HFFc6 (cell line): ENCODE measurements at regions not wholly inside any gene's neighbourhood (a gene's known extent, or its start where the extent isn't known, plus 50 kb on each side); places are given as distances from the start of the nearest gene placed in this dataset.
"Not testable (repeated sequence)": the region's sequence is repeated elsewhere in the genome, so short reads cannot be mapped to it uniquely, and the experiment has no call there.

Source experiments
- DNase-seq: peaks from one replicate; pipeline ENCODE4 v3.0.0-alpha.2; 2018
- H3K27ac Mint-ChIP-seq: 2 replicates; pipeline ENCODE4 v1.8.0; 2020; ENCODE audit warnings: mild to moderate bottlenecking, mixed read lengths
- H3K27me3 Mint-ChIP-seq: 2 replicates; pipeline ENCODE4 v1.8.0; 2021; ENCODE audit warnings: mild to moderate bottlenecking, moderate library complexity, mixed read lengths; ENCODE audit not compliant: insufficient read depth
- H3K36me3 Mint-ChIP-seq: 2 replicates; pipeline ENCODE4 v1.8.0; 2021; ENCODE audit warnings: low read depth, mixed read lengths
- H3K4me1 Mint-ChIP-seq: 2 replicates; pipeline ENCODE4 v1.8.0; 2020; ENCODE audit warnings: low read depth, mixed read lengths
- H3K4me3 Mint-ChIP-seq: 2 replicates; pipeline ENCODE4 v1.8.0; 2020; ENCODE audit warnings: mild to moderate bottlenecking, moderate library complexity, mixed read lengths
- H3K9me3 Mint-ChIP-seq: 2 replicates; pipeline ENCODE4 v1.8.0; 2020; ENCODE audit warnings: mild to moderate bottlenecking, mixed read lengths
- TF ChIP-seq, protein P1 (sequence below): fragments of 200-600 bp; sonication (generic); IDR thresholded peaks from 2 replicates; pipeline ENCODE4 v1.5.0; 2021; ENCODE audit warnings: antibody characterized with exemption, mild to moderate bottlenecking

DNA sequence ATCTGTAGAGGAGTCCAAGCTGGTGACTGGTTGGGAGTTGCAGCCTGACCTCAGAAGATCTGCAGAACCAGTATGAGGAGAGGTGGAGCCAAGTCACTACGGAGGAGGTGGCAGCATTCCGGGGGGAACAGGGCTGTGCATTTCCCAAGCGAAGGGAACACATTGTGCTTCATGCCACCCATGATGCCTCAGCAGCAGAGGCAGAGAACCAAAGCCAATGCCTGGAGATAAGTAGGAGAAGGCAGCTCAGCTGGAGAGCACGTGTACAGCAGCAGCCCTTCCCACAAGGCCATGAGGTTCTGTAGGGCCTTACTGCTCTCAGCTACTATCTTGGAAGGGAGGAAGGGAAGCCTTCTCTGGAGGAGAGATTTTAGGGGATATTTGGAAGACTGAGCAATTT, 67.2 kb upstream of the LRPPRC start:
- Mint-ChIP-seq H3K4me1 (no peaks in the 10 kb centered on the region), H3K27me3 (peaks cover 16% of the 10 kb centered on the region), H3K4me3 (no peak overlapping the region), H3K9me3 (no peaks in the 10 kb centered on the region), H3K27ac (no peak overlapping the region), H3K36me3 (no peaks in the 10 kb centered on the region)
- DNase-seq = no peak
- TF ChIP-seq, protein P1, sequence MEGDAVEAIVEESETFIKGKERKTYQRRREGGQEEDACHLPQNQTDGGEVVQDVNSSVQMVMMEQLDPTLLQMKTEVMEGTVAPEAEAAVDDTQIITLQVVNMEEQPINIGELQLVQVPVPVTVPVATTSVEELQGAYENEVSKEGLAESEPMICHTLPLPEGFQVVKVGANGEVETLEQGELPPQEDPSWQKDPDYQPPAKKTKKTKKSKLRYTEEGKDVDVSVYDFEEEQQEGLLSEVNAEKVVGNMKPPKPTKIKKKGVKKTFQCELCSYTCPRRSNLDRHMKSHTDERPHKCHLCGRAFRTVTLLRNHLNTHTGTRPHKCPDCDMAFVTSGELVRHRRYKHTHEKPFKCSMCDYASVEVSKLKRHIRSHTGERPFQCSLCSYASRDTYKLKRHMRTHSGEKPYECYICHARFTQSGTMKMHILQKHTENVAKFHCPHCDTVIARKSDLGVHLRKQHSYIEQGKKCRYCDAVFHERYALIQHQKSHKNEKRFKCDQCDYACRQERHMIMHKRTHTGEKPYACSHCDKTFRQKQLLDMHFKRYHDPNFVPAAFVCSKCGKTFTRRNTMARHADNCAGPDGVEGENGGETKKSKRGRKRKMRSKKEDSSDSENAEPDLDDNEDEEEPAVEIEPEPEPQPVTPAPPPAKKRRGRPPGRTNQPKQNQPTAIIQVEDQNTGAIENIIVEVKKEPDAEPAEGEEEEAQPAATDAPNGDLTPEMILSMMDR = no peak

DNA sequence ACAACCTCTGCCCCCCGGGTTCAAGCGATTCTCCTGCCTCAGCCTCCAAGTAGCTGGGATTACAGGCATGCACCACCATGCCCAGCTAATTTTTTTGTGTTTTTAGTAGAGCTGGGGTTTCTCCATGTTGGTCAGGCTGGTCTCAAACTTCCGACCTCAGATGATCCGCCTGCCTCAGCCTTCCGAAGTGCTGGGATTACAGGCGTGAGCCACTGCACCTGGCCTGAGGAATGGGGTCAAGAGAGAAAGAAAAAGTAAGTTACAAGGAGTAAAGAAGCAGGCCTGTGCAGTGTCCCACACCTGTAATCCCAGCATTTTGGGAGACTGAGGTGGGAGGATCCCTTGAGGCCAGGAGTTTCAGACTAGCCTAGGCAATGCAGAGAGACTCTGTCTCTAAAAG, 68.5 kb upstream of the LRPPRC start:
- DNase-seq, H3K4me1 Mint-ChIP-seq, H3K27ac Mint-ChIP-seq, H3K4me3 Mint-ChIP-seq, H3K9me3 Mint-ChIP-seq, H3K36me3 Mint-ChIP-seq: not testable (repeated sequence)
- H3K27me3 Mint-ChIP-seq = peaks cover 19% of the 10 kb centered on the region

- not testable (repeated sequence) for H3K27ac Mint-ChIP-seq, DNase-seq, H3K9me3 Mint-ChIP-seq, H3K36me3 Mint-ChIP-seq, H3K4me3 Mint-ChIP-seq, H3K4me1 Mint-ChIP-seq
- peaks cover 20% of the 10 kb centered on the region for H3K27me3 Mint-ChIP-seq
Measured at GRCh38 chr2:44067012-44067790, 71.4 kb upstream of the LRPPRC start.

DNA sequence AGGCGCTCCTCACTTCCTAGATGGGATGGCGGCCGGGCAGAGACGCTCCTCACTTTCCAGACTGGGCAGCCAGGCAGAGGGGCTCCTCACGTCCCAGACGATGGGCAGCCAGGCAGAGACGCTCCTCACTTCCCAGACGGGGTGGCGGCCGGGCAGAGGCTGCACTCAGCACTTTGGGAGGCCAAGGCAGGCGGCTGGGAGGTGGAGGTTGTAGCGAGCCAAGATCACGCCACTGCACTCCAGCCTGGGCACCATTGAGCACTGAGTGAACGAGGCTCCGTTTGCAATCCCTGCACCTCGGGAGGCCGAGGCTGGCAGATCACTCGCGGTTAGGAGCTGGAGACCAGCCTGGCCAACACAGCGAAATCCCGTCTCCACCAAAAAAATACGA, 72.0 kb upstream of the LRPPRC start:
- not testable (repeated sequence) for H3K4me3 Mint-ChIP-seq, H3K4me1 Mint-ChIP-seq, H3K36me3 Mint-ChIP-seq, H3K9me3 Mint-ChIP-seq, H3K27ac Mint-ChIP-seq, DNase-seq
- H3K27me3 Mint-ChIP-seq = peaks cover 20% of the 10 kb centered on the region

DNA sequence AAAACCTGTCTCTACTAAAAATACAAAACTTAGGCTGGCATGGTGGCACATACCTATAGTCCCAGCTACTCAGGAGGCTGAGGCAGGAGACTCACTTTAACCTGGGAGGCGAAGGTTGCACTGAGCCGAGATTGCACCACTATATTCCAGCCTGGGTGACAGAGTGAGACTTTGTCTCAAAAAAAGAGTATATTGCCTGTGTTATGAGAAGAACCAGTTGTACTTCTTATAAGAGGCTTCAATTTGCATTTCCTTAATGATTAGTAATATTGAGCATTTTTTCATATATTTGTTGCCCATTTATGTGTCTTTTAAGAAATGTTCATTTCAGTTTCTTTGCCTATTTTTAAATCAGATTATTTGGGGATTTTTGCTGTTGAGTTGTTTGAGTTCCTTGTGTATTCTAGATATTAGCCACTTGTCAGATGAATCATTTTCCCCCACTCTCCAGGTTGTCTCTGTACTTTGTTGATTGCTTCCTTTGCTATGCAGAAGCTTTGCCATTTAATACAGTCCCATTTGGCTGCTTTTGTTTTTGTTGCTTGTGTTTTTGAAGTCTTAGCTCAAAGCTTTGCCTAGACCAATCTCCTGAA, 75.8 kb upstream of the LRPPRC start:
- H3K4me3 Mint-ChIP-seq = no peak overlapping the region
- H3K27ac Mint-ChIP-seq = no peak overlapping the region
- H3K36me3 Mint-ChIP-seq = no peaks in the 10 kb centered on the region
- TF ChIP-seq, protein P1 = no peak
- peaks cover 6% of the 10 kb centered on the region; the same call in 1 of the 2 replicates for H3K4me1 Mint-ChIP-seq
- no peak for DNase-seq
- peaks cover 11% of the 10 kb centered on the region for H3K27me3 Mint-ChIP-seq
- H3K9me3 Mint-ChIP-seq = peaks cover 5% of the 10 kb centered on the region; the same call in 1 of the 2 replicates

- not testable (repeated sequence) for H3K27ac Mint-ChIP-seq, DNase-seq, H3K36me3 Mint-ChIP-seq, H3K4me1 Mint-ChIP-seq, H3K9me3 Mint-ChIP-seq, H3K27me3 Mint-ChIP-seq, H3K4me3 Mint-ChIP-seq
Measured at GRCh38 chr2:44073667-44074066, 77.9 kb upstream of the LRPPRC start.

DNA sequence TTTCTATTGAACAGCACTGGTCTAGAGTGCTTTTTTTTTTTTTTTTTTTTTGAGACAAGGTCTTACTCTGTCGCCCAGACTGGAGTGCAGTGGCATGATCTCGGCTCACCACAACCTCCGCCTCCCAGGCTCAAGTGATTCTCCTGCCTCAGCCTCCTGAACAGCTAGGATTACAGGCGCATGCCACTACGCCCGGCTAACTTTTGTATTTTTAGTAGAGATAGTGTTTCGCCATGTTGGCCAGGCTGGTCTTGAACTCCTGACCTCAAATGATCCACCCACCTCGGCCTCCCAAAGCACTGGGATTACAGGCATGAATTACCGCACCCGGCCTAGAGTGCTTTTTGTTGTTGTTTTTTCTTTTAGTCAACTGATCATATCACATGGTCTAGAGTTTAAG, 79.0 kb upstream of the LRPPRC start:
- H3K36me3 Mint-ChIP-seq, H3K4me1 Mint-ChIP-seq, H3K9me3 Mint-ChIP-seq, H3K4me3 Mint-ChIP-seq, DNase-seq, H3K27ac Mint-ChIP-seq: not testable (repeated sequence)
- peaks cover 11% of the 10 kb centered on the region for H3K27me3 Mint-ChIP-seq

DNA sequence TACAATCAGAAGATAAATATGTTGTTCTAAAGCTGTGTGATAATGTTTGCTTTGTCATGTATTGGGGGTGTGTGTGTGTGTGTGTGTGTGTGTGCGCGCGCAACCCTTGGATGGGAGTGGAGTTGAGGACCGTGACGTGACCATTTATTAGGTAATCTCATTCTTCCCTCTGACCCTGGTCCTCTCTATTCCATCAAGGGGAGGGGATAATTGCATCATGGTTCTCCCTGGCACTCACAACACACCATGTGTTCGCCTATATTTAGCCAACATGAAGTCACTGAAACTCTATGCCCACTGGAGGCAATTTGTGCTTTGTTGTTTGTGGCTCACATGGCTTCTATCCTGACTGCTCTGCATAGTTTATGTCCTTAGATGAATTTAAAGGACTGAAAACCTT, 79.8 kb upstream of the LRPPRC start:
- Mint-ChIP-seq H3K36me3 (no peaks in the 10 kb centered on the region), H3K4me1 (peaks cover 6% of the 10 kb centered on the region; the same call in 1 of the 2 replicates), H3K9me3 (no peaks in the 10 kb centered on the region), H3K27ac (no peak overlapping the region), H3K27me3 (peaks cover 12% of the 10 kb centered on the region), H3K4me3 (no peak overlapping the region)
- TF ChIP-seq, protein P1 = no peak
- DNase-seq = peak; percentile 30
